ENCODE measurements at regions not wholly inside any gene's neighbourhood (a gene's known extent, or its start where the extent isn't known, plus 50 kb on each side); places are given as distances from the start of the nearest gene placed in this dataset.

DNA sequence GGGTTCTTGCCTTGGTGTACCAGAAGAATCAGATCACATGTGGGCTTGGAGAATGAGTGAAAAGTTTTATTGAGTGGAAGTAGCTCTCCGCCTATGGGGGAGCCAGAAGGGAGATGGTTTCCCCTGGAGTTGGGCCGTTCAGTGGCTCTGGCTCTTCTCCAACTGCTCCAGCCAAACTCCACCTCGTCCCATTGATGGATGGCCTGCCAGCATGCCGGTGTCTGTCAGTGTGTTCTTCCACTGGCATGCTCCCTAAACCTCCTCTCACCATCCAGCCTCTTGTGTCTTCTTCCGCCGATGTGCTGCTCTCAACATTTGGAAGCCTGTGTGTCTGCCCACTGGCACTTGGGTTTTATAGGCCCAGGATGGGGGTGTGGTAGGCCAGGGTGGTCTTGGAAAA lies 119.4 kb downstream of the MAP3K21 start:
- no peak for DNase-seq (ENCODE audit: insufficient read length, low spot score)
- no peak for FAIRE-seq
- TF ChIP-seq, protein P1, sequence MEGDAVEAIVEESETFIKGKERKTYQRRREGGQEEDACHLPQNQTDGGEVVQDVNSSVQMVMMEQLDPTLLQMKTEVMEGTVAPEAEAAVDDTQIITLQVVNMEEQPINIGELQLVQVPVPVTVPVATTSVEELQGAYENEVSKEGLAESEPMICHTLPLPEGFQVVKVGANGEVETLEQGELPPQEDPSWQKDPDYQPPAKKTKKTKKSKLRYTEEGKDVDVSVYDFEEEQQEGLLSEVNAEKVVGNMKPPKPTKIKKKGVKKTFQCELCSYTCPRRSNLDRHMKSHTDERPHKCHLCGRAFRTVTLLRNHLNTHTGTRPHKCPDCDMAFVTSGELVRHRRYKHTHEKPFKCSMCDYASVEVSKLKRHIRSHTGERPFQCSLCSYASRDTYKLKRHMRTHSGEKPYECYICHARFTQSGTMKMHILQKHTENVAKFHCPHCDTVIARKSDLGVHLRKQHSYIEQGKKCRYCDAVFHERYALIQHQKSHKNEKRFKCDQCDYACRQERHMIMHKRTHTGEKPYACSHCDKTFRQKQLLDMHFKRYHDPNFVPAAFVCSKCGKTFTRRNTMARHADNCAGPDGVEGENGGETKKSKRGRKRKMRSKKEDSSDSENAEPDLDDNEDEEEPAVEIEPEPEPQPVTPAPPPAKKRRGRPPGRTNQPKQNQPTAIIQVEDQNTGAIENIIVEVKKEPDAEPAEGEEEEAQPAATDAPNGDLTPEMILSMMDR (IDR thresholded peaks at IDR 0.05; ENCODE audit: insufficient read depth, missing control alignments): no peak

DNA sequence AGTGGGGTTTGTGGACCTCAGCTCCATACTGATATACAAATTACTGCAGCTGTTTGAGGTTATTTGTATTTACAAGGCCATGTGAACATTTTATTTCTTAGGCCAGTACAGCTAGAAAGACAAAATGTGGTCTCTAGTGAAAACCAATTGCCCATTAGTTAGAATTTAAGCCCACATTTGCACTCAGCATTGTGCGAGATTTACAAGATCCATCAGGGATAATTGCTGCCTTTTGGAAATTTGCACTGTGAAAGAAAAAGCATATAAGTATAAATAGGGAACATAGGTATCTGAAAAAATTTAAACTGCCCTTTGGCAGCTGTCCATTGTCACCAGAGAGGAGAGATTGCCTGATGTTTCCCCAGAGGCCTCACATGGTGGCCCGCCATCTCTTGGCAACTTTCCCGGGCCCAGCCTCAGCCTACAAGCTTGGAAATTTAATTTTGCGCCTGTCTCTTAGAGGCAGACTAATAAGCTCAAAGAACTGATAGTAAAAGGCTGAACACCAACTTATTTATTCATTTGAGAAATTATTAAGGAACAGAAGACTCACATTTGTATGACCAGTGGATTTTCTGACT lies 120.7 kb downstream of the MAP3K21 start:
- TF ChIP-seq, protein P1 (IDR thresholded peaks at IDR 0.05; ENCODE audit: insufficient read depth, missing control alignments): no peak
- FAIRE-seq (no peak), DNase-seq (ENCODE audit: insufficient read length, low spot score) (no peak)

DNA sequence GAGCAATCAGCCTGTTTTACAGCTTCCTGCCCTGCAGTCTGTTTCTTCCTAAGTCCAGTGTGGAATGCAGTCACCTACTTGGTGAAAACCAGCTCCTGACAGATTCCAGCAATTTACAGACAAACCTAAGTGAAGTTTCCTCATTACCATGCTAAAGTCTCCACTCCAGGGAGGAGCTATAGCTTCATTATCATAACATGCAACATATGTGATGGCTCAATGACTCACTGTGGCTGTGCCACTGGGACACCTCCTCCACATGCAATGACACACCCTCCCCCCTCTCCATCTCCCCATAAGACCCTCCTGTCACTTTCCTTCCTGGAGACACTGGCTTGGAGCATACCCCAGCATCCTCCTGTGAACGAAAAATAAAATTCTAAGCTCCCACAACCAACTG lies 125.2 kb downstream of the MAP3K21 start:
- DNase-seq (ENCODE audit: insufficient read length, low spot score) (no peak), FAIRE-seq (no peak)
- TF ChIP-seq, protein P1 (IDR thresholded peaks at IDR 0.05; ENCODE audit: insufficient read depth, missing control alignments): no peak

DNA sequence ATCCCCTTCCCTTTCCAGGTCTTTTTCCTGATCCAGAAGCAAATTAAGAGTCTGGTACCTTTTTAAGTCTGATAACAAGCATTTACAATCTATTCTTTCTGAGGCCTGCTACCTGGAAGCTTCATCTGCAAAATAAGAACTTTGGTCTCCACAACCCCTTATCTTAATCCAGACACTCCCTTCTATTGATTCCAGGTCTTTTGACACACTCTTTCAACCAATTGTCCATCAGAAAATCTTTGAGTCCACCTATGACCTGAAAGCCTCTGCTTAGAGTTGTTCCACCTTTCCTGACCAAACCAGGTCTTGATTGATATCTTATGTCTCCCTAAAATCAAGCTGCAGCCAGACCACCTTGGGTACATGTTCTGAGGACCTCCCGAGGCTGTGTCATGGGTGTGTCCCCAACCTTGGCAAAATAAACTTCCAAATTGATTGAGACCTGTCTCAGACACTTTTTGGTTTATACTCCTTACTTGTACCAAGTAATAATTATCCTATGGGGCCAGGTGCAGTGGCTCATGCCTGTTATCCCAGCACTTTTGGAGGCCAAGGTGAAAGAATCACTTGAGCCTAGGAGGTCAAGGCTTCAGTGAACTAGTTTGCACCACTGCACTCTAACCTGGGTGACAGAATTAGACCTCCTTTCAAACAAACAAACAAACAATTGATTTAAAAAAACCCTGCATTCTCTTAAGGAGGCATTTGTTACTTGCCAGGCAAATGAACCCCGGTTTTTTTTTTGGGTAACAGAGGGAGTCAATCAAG lies 126.1 kb downstream of the MAP3K21 start:
- FAIRE-seq (no peak), DNase-seq (ENCODE audit: insufficient read length, low spot score) (no peak)
- TF ChIP-seq, protein P1 (IDR thresholded peaks at IDR 0.05; ENCODE audit: insufficient read depth, missing control alignments): no peak

DNA sequence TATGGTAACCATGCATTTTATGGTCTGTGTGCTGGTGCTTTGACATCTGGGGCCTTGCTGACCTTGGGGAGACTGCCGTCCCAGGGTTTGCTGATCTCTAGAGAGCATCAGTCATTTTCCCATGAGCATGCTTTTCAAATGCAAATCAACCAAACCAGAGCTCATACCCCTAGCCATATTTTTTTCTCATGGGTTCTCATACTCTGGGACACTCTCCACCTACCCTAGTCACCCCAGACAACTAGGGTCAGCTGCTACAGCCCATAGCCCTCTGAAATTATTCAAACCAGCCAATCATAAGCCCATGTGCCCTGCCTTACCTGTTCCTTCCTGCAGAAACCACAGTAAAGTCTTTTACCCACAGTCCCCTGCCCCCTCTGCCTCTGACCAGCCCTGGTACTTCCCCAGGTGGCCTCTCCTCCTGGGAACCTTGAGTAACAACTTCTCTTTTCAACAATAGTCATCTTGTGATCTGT lies 132.0 kb downstream of the MAP3K21 start:
- DNase-seq (ENCODE audit: insufficient read length, low spot score) (no peak), FAIRE-seq (no peak)
- TF ChIP-seq, protein P1 (IDR thresholded peaks at IDR 0.05; ENCODE audit: insufficient read depth, missing control alignments): no peak

DNA sequence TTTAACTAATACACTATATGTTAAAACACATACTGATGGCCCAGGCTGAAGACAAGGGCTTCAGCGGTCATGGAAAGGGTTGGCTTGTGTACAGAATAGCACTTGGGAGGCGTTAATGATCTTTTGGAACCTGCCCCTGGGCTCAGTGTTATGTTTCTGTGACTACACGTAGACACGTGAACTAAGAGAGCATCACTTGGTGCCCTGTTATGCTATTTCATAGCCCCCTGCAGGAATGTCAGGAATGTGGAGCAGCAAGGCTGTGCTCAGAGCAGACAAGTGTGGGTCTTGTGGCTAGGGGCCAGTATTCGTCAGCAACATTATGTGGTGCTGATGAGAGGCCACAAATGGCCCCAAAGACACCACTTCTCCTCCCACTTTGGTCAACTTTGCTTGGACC lies 132.4 kb downstream of the MAP3K21 start:
- TF ChIP-seq, protein P1 (IDR thresholded peaks at IDR 0.05; ENCODE audit: insufficient read depth, missing control alignments): no peak
- FAIRE-seq (no peak), DNase-seq (ENCODE audit: insufficient read length, low spot score) (no peak)

DNA sequence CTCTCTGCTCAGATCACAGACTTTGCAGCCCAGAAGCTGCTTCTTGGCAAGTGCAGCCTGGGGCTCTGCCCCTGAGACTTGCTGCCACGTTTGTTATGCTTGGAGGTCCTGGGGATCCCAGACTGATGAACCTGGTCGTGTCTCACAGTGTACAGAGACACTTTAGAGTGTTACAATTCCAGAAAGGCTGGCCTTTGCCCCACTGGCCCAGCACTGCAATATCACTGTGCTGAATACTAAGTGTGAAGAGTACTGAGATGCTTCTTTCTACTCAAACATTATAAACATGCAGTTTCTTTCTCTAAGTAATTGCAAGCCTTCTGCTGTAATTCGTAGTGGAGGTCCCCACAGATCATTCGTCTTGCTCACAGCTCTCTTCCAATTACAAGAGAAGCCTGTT lies 133.2 kb downstream of the MAP3K21 start:
- DNase-seq (ENCODE audit: insufficient read length, low spot score): no peak
- no peak for FAIRE-seq
- TF ChIP-seq, protein P1 (IDR thresholded peaks at IDR 0.05; ENCODE audit: insufficient read depth, missing control alignments): no peak
